ENCODE measurements at regions not wholly inside any gene's neighbourhood (a gene's known extent, or its start where the extent isn't known, plus 50 kb on each side); places are given as distances from the start of the nearest gene placed in this dataset.

GRCh38 chr12:59118356-59118755 is 198.1 kb upstream of the LRIG3 start:
- no peak for TF ChIP-seq YY1 (IDR thresholded peaks at IDR 0.05; ENCODE audit: insufficient read depth, insufficient read length)
- TF ChIP-seq ZNF274 (IDR thresholded peaks at IDR 0.05; ENCODE audit: low read depth, low read length), result no peak

Measured in NT2/D1 (cell line).